ENCODE measurements at regions not wholly inside any gene's neighbourhood (a gene's known extent, or its start where the extent isn't known, plus 50 kb on each side); places are given as distances from the start of the nearest gene placed in this dataset.

DNA sequence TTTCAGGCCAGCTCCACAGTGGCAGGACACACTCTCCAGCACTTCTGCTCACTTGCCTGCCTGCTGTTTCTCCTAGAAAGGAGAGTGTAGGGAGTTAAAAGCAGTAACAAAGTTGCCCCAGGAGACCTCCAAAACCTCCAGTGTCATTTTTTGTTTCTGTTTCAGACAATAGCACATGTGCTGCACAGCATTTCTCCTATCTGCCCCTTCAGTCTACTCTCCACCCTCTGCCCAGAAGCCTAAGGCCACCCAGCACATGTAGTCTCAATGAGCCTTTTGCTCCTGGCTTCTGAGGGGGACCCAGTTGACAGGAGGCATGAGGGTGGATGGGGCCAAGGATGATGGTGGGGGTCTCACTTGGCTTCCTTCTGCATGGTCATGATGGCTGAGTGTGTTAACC lies 329.6 kb upstream of the CLNK start (continued):
- TF ChIP-seq, protein P1, sequence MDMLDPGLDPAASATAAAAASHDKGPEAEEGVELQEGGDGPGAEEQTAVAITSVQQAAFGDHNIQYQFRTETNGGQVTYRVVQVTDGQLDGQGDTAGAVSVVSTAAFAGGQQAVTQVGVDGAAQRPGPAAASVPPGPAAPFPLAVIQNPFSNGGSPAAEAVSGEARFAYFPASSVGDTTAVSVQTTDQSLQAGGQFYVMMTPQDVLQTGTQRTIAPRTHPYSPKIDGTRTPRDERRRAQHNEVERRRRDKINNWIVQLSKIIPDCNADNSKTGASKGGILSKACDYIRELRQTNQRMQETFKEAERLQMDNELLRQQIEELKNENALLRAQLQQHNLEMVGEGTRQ (IDR thresholded peaks at IDR 0.05; ENCODE audit: borderline replicate concordance, low read depth, low read length): no peak
- TF ChIP-seq JUND (IDR thresholded peaks at IDR 0.05): no peak

DNA sequence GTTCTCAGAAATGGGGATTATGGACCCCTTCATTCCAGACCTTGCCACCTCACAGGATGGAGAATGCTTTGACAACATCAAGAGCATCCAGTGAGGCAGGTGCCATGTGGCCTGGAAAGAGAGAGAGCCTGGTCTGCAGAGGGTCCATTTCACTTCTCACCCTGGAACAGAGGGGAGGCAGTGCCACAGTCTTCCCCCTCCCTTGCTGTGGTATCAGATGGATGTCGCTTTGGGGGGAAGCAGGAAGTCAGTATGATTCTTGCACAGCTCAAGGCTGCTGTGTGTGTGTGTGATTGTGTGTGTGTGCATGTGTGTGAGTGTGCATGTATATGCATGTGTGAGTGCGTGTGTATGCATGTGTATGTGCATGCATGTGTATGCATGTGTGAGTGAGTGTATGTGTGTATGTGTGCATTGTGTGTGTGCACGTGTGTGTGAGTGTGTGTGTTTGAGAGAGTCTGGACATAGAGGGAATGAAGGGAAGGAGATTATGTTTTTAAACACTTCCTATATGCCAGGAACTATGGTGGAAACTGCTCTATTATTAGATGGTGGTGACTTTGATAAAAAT lies 328.6 kb upstream of the CLNK start:
- no peaks in the 10 kb centered on the region for H3K9me2 ChIP-seq
- TF ChIP-seq TCF12 (IDR thresholded peaks at IDR 0.05) (no peak), MEF2A (IDR thresholded peaks at IDR 0.05; ENCODE audit: borderline replicate concordance, low read depth) (no peak), ELF1 (IDR thresholded peaks at IDR 0.05) (no peak), MAX (IDR thresholded peaks at IDR 0.05; ENCODE audit: low read depth) (no peak), FOXM1 (IDR thresholded peaks at IDR 0.05; ENCODE audit: low read depth) (no peak), CHD2 (IDR thresholded peaks at IDR 0.05; ENCODE audit: low read length, partially characterized antibody) (no peak)
- TF ChIP-seq, protein P2, sequence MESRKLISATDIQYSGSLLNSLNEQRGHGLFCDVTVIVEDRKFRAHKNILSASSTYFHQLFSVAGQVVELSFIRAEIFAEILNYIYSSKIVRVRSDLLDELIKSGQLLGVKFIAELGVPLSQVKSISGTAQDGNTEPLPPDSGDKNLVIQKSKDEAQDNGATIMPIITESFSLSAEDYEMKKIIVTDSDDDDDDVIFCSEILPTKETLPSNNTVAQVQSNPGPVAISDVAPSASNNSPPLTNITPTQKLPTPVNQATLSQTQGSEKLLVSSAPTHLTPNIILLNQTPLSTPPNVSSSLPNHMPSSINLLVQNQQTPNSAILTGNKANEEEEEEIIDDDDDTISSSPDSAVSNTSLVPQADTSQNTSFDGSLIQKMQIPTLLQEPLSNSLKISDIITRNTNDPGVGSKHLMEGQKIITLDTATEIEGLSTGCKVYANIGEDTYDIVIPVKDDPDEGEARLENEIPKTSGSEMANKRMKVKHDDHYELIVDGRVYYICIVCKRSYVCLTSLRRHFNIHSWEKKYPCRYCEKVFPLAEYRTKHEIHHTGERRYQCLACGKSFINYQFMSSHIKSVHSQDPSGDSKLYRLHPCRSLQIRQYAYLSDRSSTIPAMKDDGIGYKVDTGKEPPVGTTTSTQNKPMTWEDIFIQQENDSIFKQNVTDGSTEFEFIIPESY (IDR thresholded peaks at IDR 0.05; ENCODE audit: borderline replicate concordance, low read depth): no peak
- H3K4me2 ChIP-seq: no peak overlapping the region
- no peaks in the 10 kb centered on the region for H3K36me3 ChIP-seq (replicated peaks in 1 of 2; ENCODE audit: control insufficient read depth in 1 of 2, insufficient read depth in 2 of 2, low read length in 1 of 2)
- no peak for DNase-seq
- no peaks in the 10 kb centered on the region for H3K27me3 ChIP-seq (ENCODE audit: insufficient read depth)
- no peak overlapping the region for H3K9ac ChIP-seq
- POLR2A ChIA-PET: no interaction called here
- H4K20me1 ChIP-seq (ENCODE audit: insufficient read depth): no peaks in the 10 kb centered on the region
- H3K79me2 ChIP-seq (ENCODE audit: insufficient read depth): no peaks in the 10 kb centered on the region
- H3F3A ChIP-seq (replicated peaks; ENCODE audit: insufficient read depth): no peaks in the 10 kb centered on the region
- H3K9me3 ChIP-seq: no peaks in the 10 kb centered on the region
- H2AFZ ChIP-seq (ENCODE audit: low read depth): no peak overlapping the region
- H3K4me3 ChIP-seq (ENCODE audit: low read depth in 2 of 2, low read length in 1 of 2): no peak overlapping the region
- no peaks in the 10 kb centered on the region for H3K4me1 ChIP-seq (ENCODE audit: control insufficient read depth in 1 of 2, insufficient read depth in 2 of 2, low read depth in 1 of 2, low read length in 1 of 2)
- WGBS (ENCODE audit: low lambda C conversion rate): 7% methylated on average over 3 of the region's 3 CpGs
- CTCF ChIA-PET: no interaction called here
- H3K27ac ChIP-seq (ENCODE audit: low read depth in 2 of 2, low read length in 1 of 2): no peak overlapping the region

DNA sequence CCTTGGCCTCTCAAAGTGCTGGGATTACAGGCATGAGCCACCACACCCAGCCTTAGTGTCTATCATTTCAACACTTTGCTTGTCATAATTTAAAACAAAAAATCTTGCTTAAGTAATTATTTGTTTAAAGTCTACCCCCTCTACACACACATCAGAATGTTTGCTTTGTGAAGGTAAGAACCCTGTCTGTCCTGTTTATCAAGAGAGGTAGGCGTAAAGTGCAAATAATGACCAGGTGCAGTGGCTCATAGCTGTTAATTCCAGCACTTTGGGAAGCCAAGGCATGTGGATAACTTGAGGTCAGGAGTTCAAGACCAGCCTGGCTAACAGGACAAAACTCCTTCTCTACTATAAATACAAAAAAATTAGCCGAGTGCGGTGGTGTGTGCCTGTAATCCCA lies 326.7 kb upstream of the CLNK start:
- H3K27ac ChIP-seq (ENCODE audit: low read depth in 2 of 2, low read length in 1 of 2): no peak overlapping the region
- H3K79me2 ChIP-seq (ENCODE audit: insufficient read depth): no peaks in the 10 kb centered on the region
- DNase-seq: no peak
- no peaks in the 10 kb centered on the region for H3K9me2 ChIP-seq
- no peaks in the 10 kb centered on the region for H3K4me1 ChIP-seq (ENCODE audit: control insufficient read depth in 1 of 2, insufficient read depth in 2 of 2, low read depth in 1 of 2, low read length in 1 of 2)
- no peaks in the 10 kb centered on the region for H4K20me1 ChIP-seq (ENCODE audit: insufficient read depth)
- TF ChIP-seq EP300 (IDR thresholded peaks at IDR 0.05; ENCODE audit: borderline replicate concordance in 1 of 2, low read depth in 1 of 2, low read length in 1 of 2) (no peak), POLR2AphosphoS5 (IDR thresholded peaks at IDR 0.05; ENCODE audit: low read depth, low read length) (no peak), EZH2phosphoT487 (IDR thresholded peaks at IDR 0.05; ENCODE audit: borderline replicate concordance, low read depth) (no peak), PBX3 (IDR thresholded peaks at IDR 0.05) (no peak), YY1 (IDR thresholded peaks at IDR 0.05; ENCODE audit: low read depth) (no peak), RFX5 (IDR thresholded peaks at IDR 0.05; ENCODE audit: low read length) (no peak), RAD21 (IDR thresholded peaks at IDR 0.05; ENCODE audit: low read length) (no peak), RXRA (IDR thresholded peaks at IDR 0.05; ENCODE audit: borderline replicate concordance, low read depth) (no peak), JUND (IDR thresholded peaks at IDR 0.05) (no peak), TEAD4 (IDR thresholded peaks at IDR 0.05; ENCODE audit: borderline replicate concordance, insufficient read depth) (no peak), TCF12 (IDR thresholded peaks at IDR 0.05) (no peak)
- TF ChIP-seq, protein P1 (IDR thresholded peaks at IDR 0.05; ENCODE audit: borderline replicate concordance, low read depth, low read length): no peak
- TF ChIP-seq, protein P3, sequence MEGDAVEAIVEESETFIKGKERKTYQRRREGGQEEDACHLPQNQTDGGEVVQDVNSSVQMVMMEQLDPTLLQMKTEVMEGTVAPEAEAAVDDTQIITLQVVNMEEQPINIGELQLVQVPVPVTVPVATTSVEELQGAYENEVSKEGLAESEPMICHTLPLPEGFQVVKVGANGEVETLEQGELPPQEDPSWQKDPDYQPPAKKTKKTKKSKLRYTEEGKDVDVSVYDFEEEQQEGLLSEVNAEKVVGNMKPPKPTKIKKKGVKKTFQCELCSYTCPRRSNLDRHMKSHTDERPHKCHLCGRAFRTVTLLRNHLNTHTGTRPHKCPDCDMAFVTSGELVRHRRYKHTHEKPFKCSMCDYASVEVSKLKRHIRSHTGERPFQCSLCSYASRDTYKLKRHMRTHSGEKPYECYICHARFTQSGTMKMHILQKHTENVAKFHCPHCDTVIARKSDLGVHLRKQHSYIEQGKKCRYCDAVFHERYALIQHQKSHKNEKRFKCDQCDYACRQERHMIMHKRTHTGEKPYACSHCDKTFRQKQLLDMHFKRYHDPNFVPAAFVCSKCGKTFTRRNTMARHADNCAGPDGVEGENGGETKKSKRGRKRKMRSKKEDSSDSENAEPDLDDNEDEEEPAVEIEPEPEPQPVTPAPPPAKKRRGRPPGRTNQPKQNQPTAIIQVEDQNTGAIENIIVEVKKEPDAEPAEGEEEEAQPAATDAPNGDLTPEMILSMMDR (IDR thresholded peaks at IDR 0.05): no peak
- no peak overlapping the region for H2AFZ ChIP-seq (ENCODE audit: low read depth)
- no peak overlapping the region for H3K4me3 ChIP-seq (ENCODE audit: low read depth in 2 of 2, low read length in 1 of 2)
- 21% methylated on average over 3 of the region's 3 CpGs for whole genome bisulfite sequencing (ENCODE audit: low lambda C conversion rate)
- H3K27me3 ChIP-seq (ENCODE audit: insufficient read depth): no peaks in the 10 kb centered on the region
- no peak overlapping the region for H3K9ac ChIP-seq
- no peaks in the 10 kb centered on the region for H3F3A ChIP-seq (replicated peaks; ENCODE audit: insufficient read depth)
- H3K36me3 ChIP-seq (replicated peaks in 1 of 2; ENCODE audit: control insufficient read depth in 1 of 2, insufficient read depth in 2 of 2, low read length in 1 of 2): no peaks in the 10 kb centered on the region
- CTCF ChIA-PET: no interaction called here
- H3K4me2 ChIP-seq: no peak overlapping the region
- POLR2A ChIA-PET: no interaction called here
- H3K9me3 ChIP-seq: no peaks in the 10 kb centered on the region

All from SK-N-SH (cell line).